HG03575 (cell line): ENCODE measurements at regions not wholly inside any gene's neighbourhood (a gene's known extent, or its start where the extent isn't known, plus 50 kb on each side); places are given as distances from the start of the nearest gene placed in this dataset.

Experiments used
- ATAC-seq: cut with Tn5 transposase; IDR thresholded peaks from one replicate; pipeline ENCODE4 v1.9.1; 2021; ENCODE audit not compliant: unreplicated experiment, insufficient number of reproducible peaks, low FRiP score; ENCODE audit errors: extremely low read depth

DNA sequence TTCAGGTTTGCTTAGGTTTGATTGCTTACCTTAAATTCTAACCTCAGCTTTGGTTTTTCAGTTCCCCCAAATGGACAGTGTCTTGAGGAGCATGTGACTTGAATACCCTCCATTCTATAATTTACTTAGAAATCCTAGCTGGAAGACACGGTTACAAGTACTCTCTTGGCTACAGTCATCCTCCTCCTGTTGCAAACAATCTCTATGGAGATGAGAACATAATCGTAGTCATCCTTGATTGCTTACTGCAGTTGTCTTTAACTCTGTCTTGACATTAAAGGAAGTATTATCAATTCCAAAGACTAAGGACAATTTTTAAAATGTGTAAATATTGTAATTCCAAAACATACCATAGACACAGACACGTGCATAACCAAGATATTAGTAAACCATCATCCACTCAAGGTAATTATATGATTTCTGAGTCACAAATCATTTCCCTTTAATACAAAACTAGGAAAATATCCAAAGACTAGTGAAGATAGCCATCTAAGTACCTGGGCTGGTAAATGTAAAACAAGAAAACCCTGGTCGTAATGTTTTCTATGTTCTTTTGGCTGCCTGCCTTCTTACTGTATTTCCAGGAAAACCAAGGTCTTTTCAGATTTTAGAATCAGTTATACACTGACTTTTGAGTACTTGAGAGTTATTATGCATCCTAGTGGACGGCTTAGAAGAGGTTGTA is 149.9 kb downstream of the CHRM3 start:
- no peak for ATAC-seq

DNA sequence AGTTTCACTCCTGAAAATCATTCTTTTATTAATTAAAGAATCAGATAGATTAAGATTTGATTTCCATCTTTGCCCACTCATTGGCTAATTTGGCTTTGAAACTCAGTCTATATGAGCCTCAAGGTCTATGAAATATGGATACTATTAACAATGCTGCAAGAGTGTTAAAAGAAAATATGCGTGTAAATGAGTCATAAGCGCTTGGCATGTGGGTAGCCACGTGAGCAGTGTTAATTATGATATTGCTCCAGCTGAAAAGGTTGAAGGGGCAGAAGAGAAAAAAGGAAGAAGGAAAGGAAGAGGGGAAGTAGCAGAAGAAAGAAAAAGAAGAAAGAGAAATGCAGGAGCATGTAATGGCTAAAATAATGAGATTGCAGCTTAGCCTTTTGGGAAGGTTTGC is 151.4 kb downstream of the CHRM3 start:
- no peak for ATAC-seq

DNA sequence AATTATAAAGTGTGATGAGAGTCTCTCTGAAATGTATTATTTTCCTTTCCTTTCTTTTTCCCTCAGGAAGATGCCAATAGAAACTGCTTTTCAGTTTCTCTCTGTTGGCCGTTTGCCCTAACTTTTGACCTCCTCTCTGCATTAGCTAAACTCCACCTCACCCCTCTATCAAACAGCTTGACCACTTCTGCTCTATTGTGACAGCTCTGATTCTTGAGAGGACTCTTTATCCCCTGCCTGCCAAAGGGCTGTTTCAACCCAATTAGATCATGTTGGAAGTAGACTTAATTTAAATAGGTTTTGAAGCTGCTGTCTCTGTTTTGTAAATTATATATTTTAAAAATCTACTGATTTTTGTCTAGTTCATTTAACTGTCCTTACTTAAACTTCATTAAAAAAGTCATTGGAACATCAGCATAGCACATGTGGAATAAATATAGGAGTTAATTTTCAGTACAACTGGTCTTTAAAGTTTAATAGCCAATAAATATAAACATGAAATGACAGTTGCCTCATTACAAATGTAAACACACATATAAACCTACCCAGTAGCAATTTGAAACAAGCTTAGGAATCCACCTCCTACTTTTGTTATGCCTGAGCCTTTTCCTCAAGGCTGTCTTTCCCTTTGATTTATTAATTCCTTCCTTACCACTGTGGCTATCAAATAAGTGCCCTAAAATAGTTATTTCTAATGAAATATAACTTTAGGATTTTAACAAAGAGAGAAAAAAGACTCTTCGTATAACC is 152.0 kb downstream of the CHRM3 start:
- ATAC-seq: no peak

DNA sequence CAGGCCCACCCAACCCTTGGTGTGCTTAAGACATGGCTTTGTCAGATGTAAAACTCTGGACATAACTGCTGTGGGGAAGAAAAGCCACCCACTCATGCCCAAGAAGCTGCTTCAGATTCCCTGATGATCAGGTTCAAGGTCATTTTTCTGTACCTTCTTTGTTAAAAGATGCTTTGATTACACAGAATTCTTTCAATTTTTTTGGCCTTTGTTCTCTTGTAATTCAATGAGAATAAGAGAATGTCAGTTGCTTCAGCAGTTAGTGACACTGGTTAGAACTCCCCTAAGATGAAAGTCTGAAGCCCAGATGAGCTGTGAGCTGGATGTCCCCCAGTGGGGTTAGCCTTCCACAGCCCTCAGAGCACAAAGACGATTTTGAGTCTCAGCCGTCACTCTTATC is 152.7 kb downstream of the CHRM3 start:
- no peak for ATAC-seq

DNA sequence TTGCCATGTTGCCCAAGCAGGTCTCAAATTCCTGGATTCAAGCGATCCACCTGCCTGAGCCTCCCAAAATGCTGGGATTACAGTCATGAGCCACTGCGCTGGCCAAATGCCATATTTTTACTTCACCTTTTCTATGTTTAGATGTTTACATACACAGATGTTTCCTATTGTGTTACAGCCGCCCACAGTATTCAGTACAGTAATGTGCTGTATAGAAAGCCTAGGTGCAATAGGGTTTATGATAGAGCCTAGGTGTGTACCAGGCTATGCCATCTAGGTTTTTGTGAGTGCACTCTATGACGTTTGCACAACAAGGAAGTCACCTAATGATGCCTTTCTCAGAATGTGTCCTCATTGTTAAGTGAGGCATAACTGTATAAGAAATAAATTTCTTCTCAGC is 153.4 kb downstream of the CHRM3 start:
- no peak for ATAC-seq

DNA sequence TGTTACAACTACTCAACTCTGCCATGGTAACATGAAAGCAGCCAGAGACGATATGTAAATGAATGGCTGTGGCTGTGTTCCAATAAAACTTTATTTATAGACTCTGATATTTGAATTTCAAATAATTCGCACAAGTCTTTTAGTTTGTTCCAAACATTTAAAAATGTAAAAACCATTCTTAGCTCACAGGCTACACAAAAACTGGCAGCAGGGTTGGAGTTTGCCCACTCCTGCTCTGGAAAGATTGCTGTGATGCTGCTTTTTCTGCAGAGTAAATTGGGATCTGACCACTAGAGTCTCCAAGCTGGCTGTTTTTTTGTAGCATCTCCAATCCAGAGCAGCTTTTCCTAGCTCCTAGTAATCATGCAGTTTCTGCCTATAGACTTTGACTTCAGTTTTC is 157.5 kb downstream of the CHRM3 start:
- no peak for ATAC-seq

DNA sequence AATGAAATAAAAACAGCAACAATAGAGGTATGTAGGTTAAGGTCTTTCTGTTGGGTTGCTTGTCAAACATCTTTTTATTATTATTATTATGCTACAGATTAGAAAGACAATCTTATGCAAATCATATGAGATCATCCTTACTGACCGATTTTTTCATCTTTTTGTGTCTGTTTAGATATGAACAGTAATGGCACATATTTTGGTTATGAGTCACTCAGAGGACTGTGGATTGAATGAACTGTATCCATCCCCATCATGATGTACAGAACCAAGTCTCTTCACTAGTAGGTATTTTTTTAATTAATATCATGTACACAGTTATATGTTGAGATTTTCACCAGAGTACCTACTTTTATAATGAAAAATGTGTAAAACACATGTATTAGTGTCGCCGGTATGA is 159.1 kb downstream of the CHRM3 start:
- no peak for ATAC-seq

DNA sequence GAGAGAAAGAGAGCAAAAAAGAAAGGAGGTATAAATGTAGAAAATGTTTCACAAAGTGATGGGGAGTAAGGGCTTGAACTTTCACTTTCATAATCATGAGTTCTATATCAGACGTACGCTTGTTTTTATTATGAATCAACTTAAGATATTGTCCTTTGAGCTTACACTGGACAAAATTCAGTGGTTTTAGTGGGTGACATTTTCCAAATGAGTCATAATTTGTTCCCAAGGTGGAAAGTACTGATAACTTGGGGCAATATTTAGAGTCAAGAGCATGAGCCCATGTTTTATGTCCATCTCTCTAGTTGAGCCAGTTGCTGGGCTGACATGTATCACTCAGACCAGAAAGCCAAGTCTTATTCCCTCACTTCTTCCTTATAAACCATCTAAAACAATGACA is 161.6 kb downstream of the CHRM3 start:
- no peak for ATAC-seq

DNA sequence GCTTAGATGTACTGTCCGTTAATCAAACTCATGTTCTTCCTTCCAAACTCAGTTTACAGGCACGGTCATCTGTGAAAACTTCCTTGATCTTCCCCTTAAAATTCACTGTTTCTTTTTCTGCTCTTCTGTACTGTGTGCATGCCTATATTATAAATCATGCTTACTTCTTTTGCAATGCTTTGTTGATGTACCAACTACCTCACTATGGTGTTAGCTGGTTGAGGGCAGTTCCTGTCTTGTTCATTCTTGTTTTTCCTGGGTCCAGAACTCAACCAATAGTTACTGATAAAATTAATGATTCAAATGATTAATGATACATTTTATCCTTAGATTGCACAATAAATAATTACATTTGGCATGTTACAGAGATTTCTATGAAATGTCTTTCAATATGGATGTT is 163.8 kb downstream of the CHRM3 start:
- ATAC-seq: no peak

DNA sequence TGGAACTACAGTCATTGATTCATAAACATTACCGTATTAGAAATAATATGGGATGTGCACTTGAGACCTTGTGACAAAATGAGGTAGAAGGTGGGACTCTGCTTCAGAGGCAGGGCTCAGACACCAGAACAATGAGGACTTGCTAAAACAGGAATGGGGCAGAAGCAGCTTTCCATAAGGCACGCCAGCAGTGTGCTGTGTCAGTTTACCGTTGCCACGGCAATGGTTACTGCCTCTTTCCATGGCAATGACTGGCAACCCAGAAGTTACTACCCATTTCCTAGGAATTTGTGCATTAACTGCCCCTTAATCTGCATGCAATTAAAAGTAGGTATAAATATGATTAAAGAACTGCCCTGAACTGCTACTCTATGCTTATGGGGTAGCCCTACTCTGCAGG is 169.0 kb downstream of the CHRM3 start:
- no peak for ATAC-seq

DNA sequence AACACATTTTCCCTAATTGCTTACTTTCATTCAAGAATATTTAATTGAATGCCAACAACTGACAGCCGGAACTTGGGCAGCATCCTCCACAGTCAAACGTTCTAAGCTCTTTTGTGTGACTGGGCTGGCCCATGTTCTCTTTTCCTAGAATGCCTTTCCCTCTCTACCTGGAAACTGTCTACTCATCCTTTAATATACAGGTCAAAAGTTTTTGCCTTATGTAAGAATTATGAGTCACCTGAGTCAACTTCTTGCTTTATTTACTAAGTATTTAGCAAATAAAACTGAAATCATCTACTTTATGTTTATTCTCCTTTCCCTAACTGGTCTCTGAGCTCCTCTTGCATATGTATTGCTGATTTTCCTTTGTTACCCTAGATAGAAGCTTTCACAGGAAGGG is 172.2 kb downstream of the CHRM3 start:
- no peak for ATAC-seq

DNA sequence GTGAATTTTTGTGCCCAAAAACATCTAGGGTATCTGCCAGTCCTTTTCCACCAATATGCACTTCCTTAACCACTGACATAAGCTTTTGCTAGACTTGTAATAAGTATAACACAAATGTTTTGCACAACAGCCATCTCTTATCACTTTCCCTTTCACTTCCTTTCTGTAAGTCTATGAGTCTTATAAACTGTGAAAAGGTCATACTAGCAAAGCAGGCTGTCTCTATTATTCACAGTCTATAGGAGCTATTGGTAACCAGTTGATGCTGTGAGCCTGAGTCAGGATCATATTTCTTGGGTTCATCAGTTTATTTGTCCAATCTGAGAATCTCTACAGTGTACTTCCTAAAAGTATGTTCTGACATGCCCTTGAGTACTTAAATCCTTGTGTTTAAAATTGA is 172.6 kb downstream of the CHRM3 start:
- ATAC-seq: no peak

DNA sequence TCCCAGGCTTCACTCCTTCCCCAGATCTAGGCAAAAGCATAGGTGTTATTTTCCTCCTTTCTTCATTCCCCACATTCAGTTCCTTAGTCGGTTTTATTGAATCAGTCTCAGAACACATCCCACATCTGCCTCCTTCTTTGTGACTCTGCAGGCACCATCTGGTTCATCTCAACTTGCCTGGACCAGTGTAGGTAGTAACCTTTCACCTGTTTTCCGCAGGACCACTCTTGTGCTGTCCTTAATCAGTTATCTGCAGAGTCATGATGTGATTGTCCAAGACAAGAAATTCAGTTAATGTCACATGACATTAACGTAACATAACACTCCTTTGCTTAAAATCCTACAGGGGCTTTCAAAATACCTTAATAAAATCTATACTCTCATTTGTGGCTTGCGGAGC is 174.6 kb downstream of the CHRM3 start:
- ATAC-seq: no peak

DNA sequence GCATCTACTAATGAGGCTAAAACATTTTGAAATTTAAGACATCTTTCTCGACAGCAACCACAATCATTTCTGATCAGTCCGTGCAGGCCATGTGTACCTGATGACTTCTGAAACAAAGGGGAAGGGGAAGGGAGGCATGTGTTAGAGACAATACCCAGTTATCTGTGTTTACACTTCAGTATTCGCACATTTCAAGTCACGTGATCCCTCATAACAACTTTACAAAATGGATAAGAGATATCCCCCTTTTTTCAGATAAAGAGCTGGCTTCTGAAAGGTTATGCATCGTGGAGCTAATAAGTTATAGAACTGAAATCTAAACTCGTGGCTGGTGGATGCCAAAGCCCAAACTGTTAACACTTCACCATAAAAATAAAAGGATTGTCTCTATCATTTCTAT is 175.7 kb downstream of the CHRM3 start:
- ATAC-seq: no peak

DNA sequence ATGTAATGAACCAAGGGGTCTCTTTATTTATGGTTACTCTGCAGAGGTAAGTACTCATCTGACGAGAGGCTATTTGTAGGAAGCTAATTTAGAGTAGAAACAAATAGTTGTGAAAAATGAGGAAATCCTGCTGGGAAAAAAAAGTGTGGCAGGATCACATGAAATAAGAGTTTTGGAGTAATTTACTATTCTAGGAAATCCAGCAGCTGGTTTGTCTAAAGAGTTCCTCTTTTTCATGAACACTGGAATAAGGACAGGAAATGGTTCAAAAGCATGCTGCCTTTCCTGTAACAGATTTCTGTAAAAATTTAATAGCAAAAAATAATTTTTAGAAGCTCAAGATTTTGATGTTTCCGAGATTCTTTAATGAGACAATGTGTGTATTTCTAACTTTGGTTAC is 177.3 kb downstream of the CHRM3 start:
- ATAC-seq: no peak

DNA sequence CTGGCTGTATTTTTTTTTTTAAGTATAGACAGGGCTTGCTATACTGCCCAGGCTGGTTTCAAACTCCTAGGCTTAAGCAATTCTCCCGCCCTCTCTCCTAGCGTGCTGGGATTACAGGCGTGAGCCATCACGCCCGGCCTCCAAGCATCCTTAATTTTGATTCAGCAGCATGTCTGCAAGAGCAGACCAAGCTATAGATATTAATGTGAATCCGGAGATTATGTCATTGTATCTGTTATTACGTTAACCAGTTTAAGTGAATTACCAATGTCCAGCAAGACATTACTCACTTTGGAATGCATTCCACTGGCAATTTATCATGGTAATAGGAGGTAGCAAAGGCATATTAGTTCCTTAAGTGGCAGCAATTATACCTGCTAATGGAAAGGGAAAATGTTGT is 179.7 kb downstream of the CHRM3 start:
- ATAC-seq: no peak

DNA sequence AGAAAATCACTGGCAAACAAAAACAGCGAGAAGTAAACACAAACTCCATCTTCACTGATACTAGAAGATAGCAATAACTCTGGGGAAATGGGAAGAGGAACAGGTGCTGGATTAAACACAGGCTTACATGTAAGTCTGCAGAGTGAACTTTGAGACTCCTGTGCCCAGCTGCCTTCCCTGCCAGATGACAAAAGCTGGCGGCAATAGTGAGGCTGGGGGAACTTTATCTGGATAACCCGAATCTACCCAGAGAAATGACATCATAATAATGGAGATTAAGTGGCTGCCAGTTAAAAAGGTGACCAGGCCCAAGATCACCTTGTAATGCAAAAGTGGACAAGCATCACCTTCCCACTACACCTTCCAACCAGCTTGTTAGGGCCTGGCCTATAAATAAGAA is 184.5 kb downstream of the CHRM3 start:
- no peak for ATAC-seq

DNA sequence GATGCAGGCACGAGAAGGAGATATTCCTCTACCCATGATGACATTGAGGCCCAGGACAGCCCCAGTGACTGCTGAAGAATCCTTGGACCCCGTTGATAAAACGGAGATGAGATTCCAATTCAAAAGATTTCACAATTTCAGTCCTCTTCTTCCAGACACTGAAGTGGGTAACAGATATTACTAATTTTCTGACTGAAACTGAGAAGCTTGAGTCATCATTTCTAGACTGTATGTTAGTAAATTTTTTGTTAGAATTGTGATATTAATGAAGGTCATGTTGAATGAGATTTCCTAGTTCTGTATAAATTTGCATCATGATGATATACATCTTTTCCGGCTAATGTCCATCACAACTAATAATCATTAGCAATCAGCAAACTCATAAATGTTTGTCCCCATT is 185.8 kb downstream of the CHRM3 start:
- no peak for ATAC-seq

DNA sequence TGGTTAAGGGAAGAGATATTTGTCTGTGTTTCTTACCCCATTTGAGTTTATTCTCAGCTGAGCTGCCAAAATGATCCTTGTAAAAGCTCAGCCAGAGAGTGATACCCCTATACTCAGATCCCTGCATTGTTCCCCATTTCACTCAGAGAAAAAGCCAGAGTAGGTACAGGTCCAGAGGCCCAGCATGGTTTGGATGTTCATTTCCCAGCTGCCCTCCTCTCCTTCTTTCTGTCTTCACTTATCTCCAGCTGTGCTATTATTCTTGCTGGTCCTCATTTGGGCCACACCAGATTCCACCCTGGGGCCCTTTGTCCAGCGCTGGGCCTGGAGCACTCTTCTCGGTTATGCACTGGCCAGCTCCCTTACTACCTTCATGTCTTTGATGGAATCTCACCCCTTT is 187.7 kb downstream of the CHRM3 start:
- no peak for ATAC-seq

DNA sequence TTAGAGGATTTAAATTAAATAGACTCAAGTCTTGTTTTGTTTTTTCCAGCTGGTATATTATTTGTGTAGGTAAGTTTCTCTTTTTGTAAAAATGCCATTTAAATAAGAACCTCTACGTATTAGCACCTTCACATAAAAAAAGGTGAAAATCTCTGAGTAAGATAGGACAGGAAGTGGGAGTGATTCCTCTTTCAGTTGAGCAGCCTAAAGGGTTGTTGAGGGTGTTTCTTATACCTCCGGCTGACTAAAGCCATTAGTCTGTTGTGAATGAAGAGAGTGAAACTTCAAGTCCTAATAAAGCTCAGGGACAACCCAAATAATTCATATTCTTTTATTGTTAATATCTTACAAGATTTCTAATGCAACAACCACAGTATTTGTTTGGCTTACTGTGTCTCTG is 188.7 kb downstream of the CHRM3 start:
- ATAC-seq: no peak

DNA sequence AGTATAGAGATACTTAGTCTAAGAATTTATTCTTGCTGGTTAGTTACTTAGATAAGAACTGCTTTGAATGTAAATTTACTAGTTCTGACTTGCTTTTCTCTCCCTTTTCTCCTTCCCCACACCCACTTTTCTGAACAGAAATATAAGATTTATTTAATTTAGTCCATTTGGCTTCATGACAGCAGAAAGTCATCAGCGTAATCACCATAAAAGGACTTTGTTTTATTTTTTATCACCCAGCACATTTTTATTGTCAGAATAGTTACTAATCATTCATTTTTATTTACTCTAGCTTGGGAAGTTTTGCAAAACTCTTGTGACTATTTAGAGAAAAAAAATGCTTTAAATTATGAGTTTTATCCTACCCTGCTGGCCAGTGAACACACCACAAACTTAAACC is 197.2 kb downstream of the CHRM3 start:
- ATAC-seq: no peak
